HG02943 (cell line): ENCODE measurements at regions not wholly inside any gene's neighbourhood (a gene's known extent, or its start where the extent isn't known, plus 50 kb on each side); places are given as distances from the start of the nearest gene placed in this dataset.

ENCODE experiments used
- ATAC-seq: cut with Tn5 transposase; IDR thresholded peaks from one replicate; pipeline ENCODE4 v1.9.1; 2021; ENCODE audit warnings: mild to moderate bottlenecking, low read depth, moderate library complexity; ENCODE audit not compliant: unreplicated experiment

GRCh38 chr18:77501266-77501665, 251.6 kb downstream of the GALR1 start:
- ATAC-seq: no peak

- ATAC-seq: no peak
Observed at GRCh38 chr18:77505499-77505898, 255.9 kb downstream of the GALR1 start.

- ATAC-seq: no peak
Observed at GRCh38 chr18:77512152-77512551, 262.5 kb downstream of the GALR1 start.

GRCh38 chr18:77517901-77518300, 268.3 kb downstream of the GALR1 start:
- no peak for ATAC-seq

GRCh38 chr18:77520767-77521166, 271.1 kb downstream of the GALR1 start:
- ATAC-seq: no peak

GRCh38 chr18:77522051-77522675, 272.5 kb downstream of the GALR1 start:
- no peak for ATAC-seq

- ATAC-seq: no peak
Observed at GRCh38 chr18:77524909-77525308, 275.3 kb downstream of the GALR1 start.

GRCh38 chr18:77526962-77527361, 277.3 kb downstream of the GALR1 start:
- ATAC-seq: no peak

- ATAC-seq: no peak
Observed at GRCh38 chr18:77528872-77529271, 279.2 kb downstream of the GALR1 start.

GRCh38 chr18:77529492-77530176, 280.0 kb downstream of the GALR1 start:
- ATAC-seq: no peak

GRCh38 chr18:77530732-77531131, 281.1 kb downstream of the GALR1 start:
- ATAC-seq: no peak

GRCh38 chr18:77539860-77540259, 290.2 kb downstream of the GALR1 start:
- no peak for ATAC-seq

- ATAC-seq: no peak
Observed at GRCh38 chr18:77544792-77545191, 295.1 kb downstream of the GALR1 start.

- ATAC-seq: no peak
Observed at GRCh38 chr18:77547757-77548156, 298.1 kb downstream of the GALR1 start.

- ATAC-seq: no peak
Observed at GRCh38 chr18:77548790-77549420, 299.3 kb downstream of the GALR1 start.

GRCh38 chr18:77550625-77551024, 301.0 kb downstream of the GALR1 start:
- ATAC-seq: no peak

GRCh38 chr18:77551055-77551454, 301.4 kb downstream of the GALR1 start:
- ATAC-seq: no peak

GRCh38 chr18:77552945-77553344, 303.3 kb downstream of the GALR1 start:
- no peak for ATAC-seq

- ATAC-seq: no peak
Observed at GRCh38 chr18:77554061-77554460, 304.4 kb downstream of the GALR1 start.

GRCh38 chr18:77557046-77557587, 307.5 kb downstream of the GALR1 start:
- ATAC-seq: no peak

GRCh38 chr18:77559274-77559910, 309.7 kb downstream of the GALR1 start:
- no peak for ATAC-seq
